ENCODE measurements at regions not wholly inside any gene's neighbourhood (a gene's known extent, or its start where the extent isn't known, plus 50 kb on each side); places are given as distances from the start of the nearest gene placed in this dataset.
"Not testable (repeated sequence)": the region's sequence is repeated elsewhere in the genome, so short reads cannot be mapped to it uniquely, and the experiment has no call there.

DNA sequence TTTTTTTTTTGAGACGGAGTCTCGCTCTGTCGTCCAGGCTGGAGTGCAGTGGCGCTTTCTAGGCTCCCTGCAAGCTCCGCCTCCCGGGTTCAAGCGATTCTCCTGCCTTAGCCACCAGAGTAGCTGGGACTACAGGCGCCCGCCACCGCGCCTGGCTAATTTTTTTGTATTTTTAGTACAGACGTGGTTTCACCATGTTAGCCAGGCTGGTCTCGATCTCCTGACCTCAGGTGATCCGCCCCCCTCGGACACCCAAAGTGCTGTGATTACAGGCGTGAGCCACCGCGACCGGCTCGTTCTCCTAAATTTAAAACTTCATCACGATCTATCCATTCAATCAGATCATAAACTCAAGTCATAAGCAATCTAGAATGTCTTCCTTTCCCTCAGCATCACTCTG, 359.5 kb upstream of the BRINP3 start:
- not testable (repeated sequence) for DNase-seq

DNA sequence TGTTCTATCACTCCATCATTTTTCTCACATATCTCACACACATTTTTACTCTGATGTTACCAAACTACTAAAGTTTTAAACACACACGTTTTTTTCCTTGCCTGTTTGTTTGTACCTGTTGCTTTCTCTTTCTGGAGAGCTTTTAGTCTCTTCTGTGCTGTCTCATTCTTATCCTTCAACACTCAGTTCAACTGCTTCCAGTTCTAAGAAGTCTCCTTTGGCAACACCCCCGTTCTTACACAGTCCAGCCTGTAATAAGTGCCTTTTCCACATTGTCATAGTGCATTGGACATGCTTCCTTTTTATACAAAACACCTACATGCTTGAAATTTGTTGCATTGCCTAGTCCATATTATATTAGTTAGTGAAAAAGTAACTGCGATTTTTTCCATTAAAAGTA, 360.2 kb upstream of the BRINP3 start:
- no peak for DNase-seq

DNA sequence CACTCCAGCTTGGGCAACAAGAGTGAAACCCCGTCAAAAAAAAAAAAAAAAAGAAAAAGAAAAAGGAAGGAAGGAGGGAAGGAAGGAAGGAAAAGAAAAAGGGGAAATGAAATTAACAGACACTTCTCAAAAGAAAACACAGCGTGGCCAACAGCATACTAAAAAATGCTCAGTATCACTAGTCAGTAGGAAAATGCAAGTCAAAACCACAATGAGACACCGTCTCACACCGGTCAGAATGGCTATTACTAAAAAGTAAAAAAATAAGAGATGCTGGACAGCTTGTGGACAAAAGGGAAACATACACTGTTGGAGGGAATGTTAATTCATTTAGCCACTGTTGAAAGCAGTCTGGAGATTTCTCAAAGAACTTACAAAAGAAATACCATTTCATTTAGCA, 369.5 kb upstream of the BRINP3 start:
- no peak for DNase-seq

DNA sequence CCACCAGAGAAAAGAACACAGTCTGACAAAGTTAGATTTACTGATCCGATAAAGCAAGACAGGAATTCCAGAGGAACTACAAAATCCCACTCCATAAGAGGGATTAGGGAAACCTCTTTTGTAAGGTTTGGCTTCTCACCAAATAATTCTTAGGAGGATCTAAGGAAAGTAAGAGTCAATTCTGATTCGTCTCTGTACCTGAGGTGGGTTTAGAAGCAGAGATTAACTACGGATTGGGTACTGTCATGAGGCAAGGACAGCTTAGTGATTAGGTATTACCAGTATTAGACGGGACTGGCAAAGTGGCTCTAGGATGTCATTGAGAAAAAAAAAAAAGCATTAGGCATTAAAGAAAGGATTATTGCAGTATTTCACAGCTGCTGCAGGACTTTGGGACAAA, 371.7 kb upstream of the BRINP3 start:
- DNase-seq, result no peak

DNA sequence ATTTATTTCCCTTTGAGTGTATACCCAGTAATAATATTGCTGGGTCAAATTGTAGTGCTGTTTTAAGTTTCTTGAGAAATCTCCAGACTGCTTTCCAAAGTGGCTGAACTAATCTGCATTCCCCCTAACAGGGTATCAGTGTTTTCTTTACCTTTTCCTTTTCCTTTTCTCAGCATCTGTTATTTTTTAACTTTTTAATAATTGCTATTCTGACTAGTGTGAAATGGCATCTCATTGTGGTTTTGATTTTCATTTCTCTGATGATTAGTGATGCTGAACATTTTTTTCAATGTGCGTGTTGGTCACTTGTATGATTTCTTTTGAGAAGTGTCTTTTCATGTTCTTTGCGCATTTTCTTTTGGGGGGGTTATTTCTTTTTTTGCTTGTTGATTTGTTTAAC, 374.9 kb upstream of the BRINP3 start:
- no peak for DNase-seq

DNA sequence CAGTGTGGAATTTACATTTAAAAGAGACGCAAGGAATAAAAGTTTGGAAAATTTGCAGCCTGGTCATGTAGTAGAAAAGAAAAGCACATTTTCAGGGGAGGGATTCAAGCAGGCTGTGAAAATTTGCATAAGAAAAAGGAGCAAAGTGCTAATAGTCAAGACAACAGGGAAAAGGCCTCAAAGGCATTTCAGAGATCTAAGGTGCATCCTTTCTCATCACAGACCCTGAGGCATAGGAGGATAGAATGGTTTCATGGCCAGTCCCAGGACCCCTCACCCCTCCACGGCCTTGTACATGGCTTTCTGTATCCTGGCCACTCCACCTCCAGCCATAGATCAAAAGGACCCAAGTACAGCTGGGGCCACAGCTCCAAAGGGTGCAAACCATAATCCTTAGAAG, 380.5 kb upstream of the BRINP3 start:
- no peak for DNase-seq

DNA sequence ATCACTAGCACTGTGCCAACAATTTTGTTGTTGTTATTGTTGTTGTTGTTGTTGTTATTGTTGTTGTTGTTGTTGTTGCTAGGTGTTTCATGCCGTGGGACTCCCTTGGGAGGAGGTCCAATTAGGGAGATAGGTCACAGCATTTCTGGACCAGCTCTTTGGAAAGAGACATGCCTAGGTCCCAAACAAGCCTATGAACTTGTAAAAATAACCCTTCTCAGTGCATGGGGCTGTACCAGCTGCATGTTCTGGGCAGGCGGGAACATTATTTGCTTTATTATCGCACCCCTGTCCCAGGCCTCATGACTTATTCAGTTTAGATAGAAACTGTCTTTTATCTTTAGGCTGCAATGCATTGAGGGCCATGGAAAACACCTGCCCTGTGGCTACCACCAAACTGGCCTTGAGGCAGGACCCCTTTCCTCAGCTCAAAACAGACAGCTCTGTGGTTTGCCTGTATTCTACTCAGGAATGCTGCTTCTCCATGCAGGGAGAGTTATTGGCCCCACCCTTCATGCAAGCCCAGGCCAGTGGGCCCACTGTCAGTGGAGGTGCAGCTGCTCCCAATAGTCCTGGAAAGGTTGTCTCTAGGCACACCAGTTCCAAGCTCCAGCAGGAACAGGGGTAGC, 386.5 kb upstream of the BRINP3 start:
- DNase-seq, result no peak

DNA sequence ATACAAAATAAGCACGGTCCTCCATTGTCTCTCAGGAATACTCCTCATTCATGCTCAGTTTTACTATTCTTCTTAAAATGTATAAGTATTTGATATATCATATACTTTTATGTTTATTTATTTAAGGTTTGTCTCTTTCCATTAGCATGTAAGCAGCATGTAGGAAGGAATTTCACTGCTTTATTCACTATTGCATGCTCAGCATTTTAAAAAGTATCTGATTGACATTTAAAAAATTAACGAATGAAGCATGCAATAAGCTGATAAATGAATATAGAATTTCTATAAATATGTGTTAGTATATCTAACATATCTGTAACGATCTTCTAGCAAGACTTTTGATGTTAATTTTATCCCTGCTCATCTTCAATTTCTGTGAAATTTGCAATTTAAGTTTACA, 402.7 kb upstream of the BRINP3 start:
- DNase-seq, result no peak

DNA sequence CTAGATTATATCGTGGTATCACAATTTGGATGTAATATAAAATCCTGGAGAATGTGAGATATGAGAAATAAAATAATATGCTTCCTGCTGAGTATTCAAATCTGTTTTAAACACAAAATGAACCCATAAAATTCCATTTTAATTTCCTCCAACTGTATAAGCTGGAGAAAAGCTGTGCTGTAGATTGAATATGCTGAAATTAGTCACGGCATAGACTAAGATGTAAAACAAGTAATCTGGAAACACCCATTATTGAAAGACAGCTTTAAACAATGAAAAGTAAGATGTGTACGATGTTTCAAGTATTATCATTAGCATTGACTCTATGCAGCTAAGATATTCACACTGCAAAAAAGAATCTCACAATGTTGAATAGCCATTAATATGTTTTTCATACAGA, 403.4 kb upstream of the BRINP3 start:
- no peak for DNase-seq

DNA sequence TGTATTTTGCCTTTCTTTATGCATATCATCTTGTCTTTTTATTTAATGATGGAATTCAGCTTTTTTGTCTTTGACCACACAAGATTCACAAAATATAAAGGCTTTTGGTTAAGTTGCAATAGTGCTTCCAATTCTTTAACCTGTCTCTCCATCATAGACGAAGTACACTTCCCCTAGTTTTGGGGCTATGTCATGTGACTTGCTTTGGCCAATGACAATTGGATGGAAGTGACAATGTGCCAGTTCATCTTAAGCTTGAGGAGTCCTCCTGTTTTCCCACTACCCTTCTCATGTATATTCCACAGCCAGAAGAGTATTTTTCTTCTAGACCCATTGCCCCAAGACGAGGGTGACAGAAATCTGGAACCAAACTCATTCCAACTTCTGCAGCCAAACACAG, 419.6 kb upstream of the BRINP3 start:
- DNase-seq, result no peak

DNA sequence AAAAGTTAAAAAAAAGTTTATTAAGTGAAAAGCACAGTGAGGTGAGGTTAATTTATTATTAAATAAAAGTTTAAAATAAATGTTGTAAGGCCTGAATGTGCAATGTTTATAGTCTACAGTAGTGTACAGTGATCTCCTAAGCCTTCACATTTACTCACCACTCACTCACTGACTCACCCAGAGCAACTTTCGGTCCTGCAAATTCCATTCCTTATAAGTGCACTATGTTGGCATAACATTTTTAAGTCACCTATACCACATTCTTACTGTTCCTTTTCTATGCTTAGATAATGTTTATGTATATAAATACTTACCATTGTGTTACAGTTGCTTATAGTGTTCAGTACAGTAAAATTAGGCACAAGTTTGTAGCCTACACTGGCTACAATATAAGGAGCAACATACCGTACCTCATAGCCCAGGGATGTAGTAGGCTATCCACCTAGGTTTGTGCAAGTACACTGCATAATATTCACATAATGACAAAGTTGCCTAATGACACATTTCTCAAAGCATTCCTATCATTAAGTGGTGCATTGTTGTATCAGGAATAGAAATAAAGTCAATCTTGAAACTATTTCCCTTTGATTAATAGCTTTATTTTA, 426.5 kb upstream of the BRINP3 start:
- DNase-seq, result no peak

DNA sequence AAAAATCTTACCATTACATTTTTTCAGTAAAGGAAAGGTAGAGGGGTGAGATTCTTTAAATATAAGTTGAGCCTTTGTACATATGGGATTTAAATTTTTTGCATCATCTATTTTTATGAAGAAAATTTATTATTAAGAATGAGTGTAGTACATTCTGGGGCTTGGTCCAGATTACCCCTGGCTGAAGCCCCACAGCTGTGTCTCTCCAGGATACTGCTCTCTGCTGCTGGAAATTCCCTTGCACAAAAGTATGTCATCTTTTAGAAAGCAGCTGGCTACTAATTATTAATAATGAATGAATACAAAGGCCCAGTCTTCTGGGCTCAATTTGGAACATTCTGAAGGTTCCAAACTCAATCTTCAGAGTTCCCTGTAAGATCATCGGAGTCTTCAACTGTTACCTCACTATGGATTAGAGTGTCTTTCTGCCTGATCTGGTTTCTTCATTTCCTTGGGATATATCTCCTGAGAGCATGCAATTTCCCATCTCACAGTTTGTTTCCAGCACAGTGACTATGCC, 428.6 kb upstream of the BRINP3 start:
- DNase-seq, result no peak

DNA sequence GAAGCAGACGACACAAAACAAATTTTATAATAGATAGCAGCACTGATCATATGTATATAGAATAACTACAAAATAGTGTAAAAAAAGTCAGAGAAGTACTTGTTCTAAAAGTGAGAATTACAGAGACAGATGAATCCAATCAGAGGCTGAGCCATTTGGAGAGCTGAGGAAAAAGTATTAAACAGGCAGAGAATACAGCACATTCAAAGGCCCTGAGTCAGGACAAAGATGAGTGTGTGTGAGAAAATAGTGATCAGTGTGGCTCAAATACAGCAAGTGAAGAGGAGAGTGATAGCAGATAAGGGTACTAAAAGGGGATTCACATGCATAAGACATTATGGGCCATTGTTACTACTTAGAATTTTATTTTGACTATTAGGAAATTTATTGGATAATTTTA, 430.6 kb upstream of the BRINP3 start:
- no peak for DNase-seq

DNA sequence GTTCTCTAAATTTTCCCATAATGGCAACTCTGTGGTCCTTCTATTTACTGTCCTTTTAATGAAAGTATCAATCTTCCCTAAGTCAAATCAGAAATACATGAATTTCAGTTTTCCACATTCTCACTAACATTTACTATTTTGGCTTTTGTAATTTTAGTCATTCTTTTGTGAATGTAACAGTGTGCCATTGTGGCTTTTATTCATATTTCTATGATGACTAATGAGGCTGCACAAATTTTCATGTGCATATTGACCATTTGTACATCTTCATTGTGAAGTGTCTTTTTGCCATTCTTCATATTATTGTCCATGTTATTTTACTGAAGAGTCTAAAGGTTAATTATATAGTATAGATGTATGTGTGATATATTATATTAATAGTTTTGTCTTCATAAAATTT, 431.0 kb upstream of the BRINP3 start:
- DNase-seq, result no peak

DNA sequence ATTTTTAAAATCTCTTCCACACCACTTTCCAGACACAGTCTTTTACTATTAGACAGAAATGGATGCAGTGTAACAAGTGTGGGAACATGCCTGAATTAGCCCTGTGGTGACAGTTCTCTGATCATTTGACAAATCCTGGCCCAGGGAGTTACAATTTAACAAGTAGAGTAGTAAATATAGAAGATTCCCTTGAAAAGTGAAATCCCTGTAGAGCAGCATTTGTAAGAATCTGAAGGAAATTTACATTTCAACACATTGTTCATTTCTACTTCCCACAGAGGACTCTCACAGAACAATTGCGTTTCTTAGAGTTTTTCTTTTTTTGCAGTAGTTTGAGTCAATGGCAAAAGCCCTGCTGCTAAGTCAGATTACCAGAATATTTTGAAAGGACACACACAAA, 458.3 kb upstream of the BRINP3 start:
- DNase-seq, result no peak

DNA sequence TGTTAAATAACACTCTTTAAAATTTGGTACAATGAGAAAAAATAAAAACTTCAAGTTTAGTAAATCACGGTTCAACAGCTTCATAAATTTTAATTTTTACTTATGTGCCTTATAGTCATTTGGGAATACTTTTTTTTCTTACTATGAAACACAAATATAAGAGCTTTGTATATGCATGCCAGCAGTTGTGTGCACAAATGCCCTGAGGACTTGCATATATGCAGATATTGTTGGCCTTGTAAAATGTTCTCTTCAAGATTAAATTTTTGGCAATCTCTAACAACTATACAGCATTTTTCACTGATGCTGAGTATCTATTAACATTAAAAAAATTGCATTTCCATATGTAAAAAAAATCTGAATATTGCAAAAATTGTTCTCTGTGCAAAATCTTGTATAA, 458.7 kb upstream of the BRINP3 start:
- no peak for DNase-seq

DNA sequence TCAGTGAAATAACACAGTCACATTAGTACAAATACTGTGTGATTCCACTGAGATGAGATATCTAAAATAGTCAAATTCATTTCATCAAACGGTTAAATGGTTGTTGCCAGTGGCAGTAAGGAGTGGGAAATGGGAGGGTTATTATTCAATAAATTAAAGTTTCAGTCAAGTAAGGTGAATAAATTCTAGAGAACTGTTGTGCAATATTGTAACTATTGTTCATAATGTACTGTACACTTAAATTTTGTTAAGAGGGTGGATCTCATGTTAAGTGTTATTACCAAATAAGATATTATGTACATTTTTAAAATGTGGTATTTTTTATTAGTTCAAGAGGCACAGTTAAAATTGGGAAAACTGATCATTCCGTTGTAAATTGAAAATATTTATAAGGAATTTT, 463.3 kb upstream of the BRINP3 start:
- DNase-seq, result no peak

DNA sequence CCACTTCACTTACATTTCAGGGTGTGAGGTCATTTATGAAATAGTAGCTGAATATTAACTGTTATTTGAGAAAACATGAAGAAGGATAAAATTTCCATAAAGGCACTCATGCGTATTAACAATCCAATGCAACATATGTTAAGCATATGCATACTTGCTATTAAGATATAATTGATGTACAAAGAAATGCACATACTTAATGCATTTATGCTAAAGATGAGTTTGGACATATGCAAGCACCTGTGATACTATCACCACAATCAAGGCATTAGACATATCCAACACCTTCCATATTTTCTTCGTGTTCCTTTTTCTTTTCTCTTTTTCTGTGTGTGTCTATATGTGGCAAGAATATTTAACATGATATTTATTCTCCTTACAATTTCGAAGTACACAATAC, 464.8 kb upstream of the BRINP3 start:
- DNase-seq, result no peak

DNA sequence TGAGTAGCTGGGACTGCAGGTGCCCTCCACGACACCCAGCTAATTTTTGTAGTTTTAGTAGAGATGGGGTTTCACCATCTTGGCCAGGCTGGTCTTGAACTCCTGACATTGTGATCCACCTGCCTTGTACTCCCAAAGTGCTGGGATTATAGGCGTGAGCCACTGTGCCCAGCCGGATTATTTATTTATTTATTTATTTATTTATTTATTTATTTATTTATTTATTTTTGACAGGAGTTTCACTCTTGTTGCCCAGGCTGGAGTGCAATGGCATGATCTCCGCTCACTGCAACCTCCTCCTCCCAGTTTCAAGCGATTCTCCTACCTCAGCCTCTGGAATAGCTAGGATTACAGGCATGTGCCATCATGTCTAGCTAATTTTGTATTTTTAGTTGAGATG, 466.1 kb upstream of the BRINP3 start:
- DNase-seq, result not testable (repeated sequence)

DNA sequence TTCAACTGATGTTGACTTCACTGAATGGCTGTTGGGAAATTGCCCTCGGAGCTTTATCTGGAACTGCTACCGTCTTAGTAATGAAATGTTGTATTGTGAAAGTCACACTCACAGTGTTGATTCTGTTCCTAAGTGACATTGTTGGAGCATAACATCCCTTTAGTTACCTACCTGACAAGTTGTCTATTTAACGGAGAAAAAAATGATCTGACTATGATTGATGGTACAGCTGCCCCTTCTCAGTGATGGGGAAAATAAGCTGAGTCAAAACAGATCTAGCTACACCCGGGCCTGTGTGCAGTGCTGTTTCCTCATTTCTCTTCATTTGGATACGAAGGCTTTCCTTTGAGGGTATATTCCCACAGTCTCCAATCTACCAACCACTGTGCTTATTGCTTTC, 472.3 kb upstream of the BRINP3 start:
- no peak for DNase-seq

DNA sequence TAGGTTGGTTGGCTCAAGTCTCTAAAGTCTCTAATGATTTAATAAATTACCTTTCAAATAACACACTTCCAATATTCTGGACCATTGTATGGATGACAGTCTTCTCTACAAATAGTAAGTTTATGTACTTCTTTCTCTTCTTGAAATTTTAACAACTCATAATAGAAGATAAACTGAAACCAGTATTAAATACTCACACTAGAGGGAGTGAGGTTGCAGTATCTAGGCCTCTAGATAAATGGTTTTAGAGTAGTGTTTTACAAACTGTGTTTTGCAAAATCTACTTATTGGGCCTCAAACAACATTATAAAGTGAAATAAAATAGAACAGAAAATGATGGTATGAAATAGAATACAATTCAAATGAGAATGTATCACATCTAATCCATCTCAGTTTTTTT, 479.9 kb upstream of the BRINP3 start:
- no peak for DNase-seq

DNA sequence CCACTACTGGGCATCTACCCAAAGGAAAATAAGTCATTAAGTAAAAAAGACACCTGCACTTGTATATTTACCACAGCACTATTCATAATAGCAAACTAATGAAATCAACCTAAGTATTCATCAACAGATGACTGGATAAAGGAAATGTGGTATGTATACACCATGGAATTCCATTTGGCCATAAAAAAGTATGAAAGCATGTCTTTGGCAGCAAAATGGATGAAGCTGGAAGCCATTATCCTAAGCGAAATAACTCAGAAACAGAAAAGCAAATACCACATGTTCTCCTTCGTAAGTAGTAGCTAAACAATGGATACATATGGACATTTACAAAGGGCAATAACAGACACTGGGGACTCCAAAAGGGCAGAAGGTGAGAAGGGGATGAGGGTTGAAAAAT, 485.7 kb upstream of the BRINP3 start:
- DNase-seq, result no peak

DNA sequence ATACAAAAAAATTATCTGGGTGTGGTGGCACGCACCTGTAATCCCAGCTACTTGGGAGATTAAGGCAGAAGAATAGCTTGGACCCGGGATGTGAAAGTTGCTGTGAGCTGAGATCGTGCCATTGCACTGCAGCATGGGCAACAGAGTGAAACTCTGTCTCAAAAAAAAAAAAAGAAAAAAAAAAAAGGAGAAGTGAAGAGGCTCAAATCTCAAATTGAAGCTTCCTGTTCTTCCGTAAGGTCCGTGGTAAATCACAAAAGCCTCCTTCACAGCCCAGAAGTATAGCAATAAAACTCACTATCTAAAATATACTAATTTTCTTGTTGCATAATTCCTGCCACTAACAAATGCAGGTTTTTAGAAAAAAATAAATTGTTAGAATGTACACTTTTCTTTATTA, 498.2 kb upstream of the BRINP3 start:
- no peak for DNase-seq

DNA sequence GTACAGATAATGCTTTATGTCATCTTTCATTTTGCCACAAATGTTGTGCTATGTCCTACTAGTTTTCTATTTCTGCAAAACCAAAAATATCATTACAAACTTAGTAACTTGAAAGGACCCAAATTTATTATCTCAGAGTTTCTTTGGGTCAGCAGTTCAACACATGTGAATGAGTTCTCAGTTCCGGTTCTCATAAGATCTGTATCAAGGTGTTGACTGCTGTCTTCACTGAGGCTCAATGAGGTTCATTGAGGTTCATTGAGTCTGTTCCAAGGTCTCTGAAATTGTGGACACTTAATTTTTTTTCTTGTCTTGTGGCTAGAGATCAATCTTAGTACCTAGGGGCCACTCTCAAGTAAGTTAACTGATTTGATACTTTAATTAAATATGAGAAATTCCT, 525.1 kb upstream of the BRINP3 start:
- DNase-seq, result no peak

DNA sequence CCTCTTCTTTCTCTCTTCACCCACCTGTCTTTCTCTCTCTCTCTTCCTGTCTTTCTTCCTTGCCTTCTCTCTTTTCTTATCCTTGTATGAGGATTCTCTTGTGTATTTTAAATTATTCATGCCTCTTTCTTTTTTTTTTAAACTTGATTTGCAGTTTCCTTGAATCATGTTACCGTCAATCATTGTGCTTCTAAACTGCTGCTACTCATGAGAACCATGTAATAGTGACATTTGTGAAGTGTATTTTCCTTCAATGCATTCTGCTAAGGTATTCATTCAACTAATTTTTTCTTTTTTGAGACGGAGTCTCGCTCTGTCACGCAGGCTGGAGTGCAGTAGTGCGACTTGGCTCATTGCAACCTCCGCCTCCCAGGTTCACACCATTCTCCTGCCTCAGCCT, 539.1 kb upstream of the BRINP3 start:
- DNase-seq, result no peak
